Fibroblast of lung (primary cell): ENCODE measurements at regions not wholly inside any gene's neighbourhood (a gene's known extent, or its start where the extent isn't known, plus 50 kb on each side); places are given as distances from the start of the nearest gene placed in this dataset.
"Not testable (repeated sequence)": the region's sequence is repeated elsewhere in the genome, so short reads cannot be mapped to it uniquely, and the experiment has no call there.

ENCODE experiments used
- DNase-seq, 2 donors: peaks; one replicate each; pipeline versions ENCODE4 v3.0.0 to v3.0.0-alpha.2; 2010; ENCODE audit warnings: low read depth in 2 of 2
- H2AFZ ChIP-seq: 2 replicates; pipeline ENCODE4 v1.5.1; 2012; ENCODE audit warnings: low read length, control low read depth, inconsistent platforms
- H3K27ac ChIP-seq: 2 replicates; pipeline ENCODE4 v1.5.1; 2011; ENCODE audit warnings: low read length, control low read depth; ENCODE audit not compliant: insufficient read depth
- H3K27me3 ChIP-seq: 2 replicates; pipeline ENCODE4 v1.5.1; 2011; ENCODE audit warnings: mild to moderate bottlenecking, low read length; ENCODE audit not compliant: control insufficient read depth, insufficient read depth
- H3K36me3 ChIP-seq: 2 replicates; pipeline ENCODE4 v1.5.1; 2011; ENCODE audit warnings: low read length; ENCODE audit not compliant: control insufficient read depth, insufficient read depth
- H3K4me1 ChIP-seq: 2 replicates; pipeline ENCODE4 v1.5.1; 2011; ENCODE audit warnings: low read length; ENCODE audit not compliant: control insufficient read depth, insufficient read depth; ENCODE audit errors: extremely low read depth
- H3K4me2 ChIP-seq: 2 replicates; pipeline ENCODE4 v1.5.1; 2011; ENCODE audit warnings: low read length, control low read depth; ENCODE audit not compliant: insufficient read depth; ENCODE audit errors: extremely low read depth
- H3K4me3 ChIP-seq, 4 experiments: fragments of 200-600 bp in 1 of 4; sonication (generic) in 1 of 4; replicated peaks in 1 of 4; 2 replicates each; pipeline ENCODE4 v1.5.1; 2011 to 2016; ENCODE audit warnings: low read length in 4 of 4, low read depth in 3 of 4, mild to moderate bottlenecking in 3 of 4, control low read depth in 2 of 4, inconsistent platforms in 1 of 4, mixed read lengths in 1 of 4; ENCODE audit not compliant: insufficient read depth in 1 of 4; ENCODE audit errors: control extremely low read depth in 1 of 4
- H3K79me2 ChIP-seq: 2 replicates; pipeline ENCODE4 v1.5.1; 2012; ENCODE audit warnings: mild to moderate bottlenecking, low read length, inconsistent platforms; ENCODE audit not compliant: control insufficient read depth, insufficient read depth
- H3K9ac ChIP-seq: 2 replicates; pipeline ENCODE4 v1.5.1; 2011; ENCODE audit warnings: mild to moderate bottlenecking, low read length, control low read depth; ENCODE audit not compliant: insufficient read depth
- H3K9me3 ChIP-seq: 2 replicates; pipeline ENCODE4 v1.5.1; 2012; ENCODE audit warnings: low read depth, low read length; ENCODE audit not compliant: control insufficient read depth, insufficient read depth
- H4K20me1 ChIP-seq: 2 replicates; pipeline ENCODE4 v1.5.1; 2011; ENCODE audit warnings: low read length; ENCODE audit not compliant: control insufficient read depth, insufficient read depth; ENCODE audit errors: extremely low read depth
- CTCF ChIP-seq, 2 donors: IDR thresholded peaks in 1 of 2; conservative IDR thresholded peaks in 1 of 2; 1 replicate in 1 of 2; 2 replicates in 1 of 2; pipeline ENCODE4 v1.5.1; 2011 to 2012; ENCODE audit warnings: low read length in 2 of 2, control low read depth in 1 of 2, inconsistent platforms in 1 of 2, low read depth in 1 of 2, mild to moderate bottlenecking in 1 of 2
- EZH2 ChIP-seq: IDR thresholded peaks from 2 replicates; pipeline ENCODE4 v1.5.1; 2012; ENCODE audit warnings: low read length, control low read depth, mild to moderate bottlenecking; ENCODE audit errors: missing control alignments

DNA sequence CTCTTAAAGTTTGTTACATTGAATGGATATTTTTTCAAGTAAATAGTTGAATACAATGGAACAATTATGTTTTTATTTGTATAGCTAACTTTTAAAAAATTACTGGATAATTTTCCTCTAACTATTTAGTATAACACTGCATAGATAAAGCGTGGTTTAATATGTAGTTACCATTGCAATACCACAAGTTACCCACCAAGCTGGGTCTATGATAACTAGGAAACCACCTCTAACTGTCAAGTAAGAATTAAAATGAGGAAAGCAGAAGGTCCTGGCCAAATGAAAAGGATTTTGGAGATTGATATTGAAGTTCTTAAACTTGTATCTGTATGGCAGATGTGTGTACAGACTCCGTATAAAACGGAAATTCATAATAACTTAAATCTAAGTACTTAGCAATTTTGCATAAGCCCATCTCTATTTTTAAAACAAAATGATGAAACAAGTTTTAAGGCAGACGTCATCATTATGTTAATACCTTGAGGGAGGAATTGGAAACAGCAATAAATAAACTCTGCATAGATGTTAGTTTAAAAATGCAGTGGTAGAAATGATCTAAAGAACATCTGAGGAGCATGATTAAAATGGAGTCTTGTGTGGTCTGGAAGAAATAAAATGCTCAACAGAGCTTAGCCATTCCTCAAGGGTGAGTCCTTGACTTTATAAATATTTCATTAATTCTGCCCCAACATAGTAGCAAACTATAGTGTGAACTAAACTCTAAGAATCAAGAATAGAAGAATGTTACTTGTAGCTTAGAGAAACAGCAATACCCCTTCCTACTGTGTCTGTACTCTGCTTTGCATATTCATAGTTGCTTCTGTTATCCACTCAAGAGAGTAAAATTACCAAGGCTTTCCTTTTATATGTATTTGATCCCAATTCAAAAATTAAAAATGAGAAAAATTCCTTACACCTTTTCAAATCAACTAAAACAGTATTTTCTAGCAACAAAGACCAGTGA, 206.4 kb upstream of the FERD3L start:
- H3K4me3 ChIP-seq = no peak overlapping the region
- peak in 1 of 2 donors; percentile 8 for DNase-seq
- H2AFZ ChIP-seq = no peak overlapping the region
- no peaks in the 10 kb centered on the region for H4K20me1 ChIP-seq
- H3K4me1 ChIP-seq = no peaks in the 10 kb centered on the region
- H3K27ac ChIP-seq = no peak overlapping the region
- no peak overlapping the region for H3K4me2 ChIP-seq
- H3K27me3 ChIP-seq = no peaks in the 10 kb centered on the region
- H3K79me2 ChIP-seq = no peaks in the 10 kb centered on the region
- no peaks in the 10 kb centered on the region for H3K9me3 ChIP-seq
- TF ChIP-seq CTCF (conservative IDR thresholded peaks at IDR 0.05 in 1 of 2, IDR thresholded peaks at IDR 0.05 in 1 of 2; ENCODE audit: low read depth in 1 of 2, low read length in 2 of 2) = no peak
- no peak overlapping the region for H3K9ac ChIP-seq
- H3K36me3 ChIP-seq = no peaks in the 10 kb centered on the region

GRCh38 chr7:19339512-19339911, 194.3 kb upstream of the FERD3L start:
- TF ChIP-seq CTCF (conservative IDR thresholded peaks at IDR 0.05 in 1 of 2, IDR thresholded peaks at IDR 0.05 in 1 of 2; ENCODE audit: low read depth in 1 of 2, low read length in 2 of 2) = no peak
- TF ChIP-seq EZH2 = no peak
- Histone ChIP-seq H3K9ac (no peak overlapping the region), H3K4me1 (no peaks in the 10 kb centered on the region), H3K27ac (no peak overlapping the region), H4K20me1 (no peaks in the 10 kb centered on the region), H3K4me2 (no peak overlapping the region), H3K79me2 (no peaks in the 10 kb centered on the region), H3K9me3 (no peaks in the 10 kb centered on the region), H3K27me3 (no peaks in the 10 kb centered on the region), H3K36me3 (no peaks in the 10 kb centered on the region), H2AFZ (no peak overlapping the region), H3K4me3 (no peak overlapping the region)
- no peak for DNase-seq

DNA sequence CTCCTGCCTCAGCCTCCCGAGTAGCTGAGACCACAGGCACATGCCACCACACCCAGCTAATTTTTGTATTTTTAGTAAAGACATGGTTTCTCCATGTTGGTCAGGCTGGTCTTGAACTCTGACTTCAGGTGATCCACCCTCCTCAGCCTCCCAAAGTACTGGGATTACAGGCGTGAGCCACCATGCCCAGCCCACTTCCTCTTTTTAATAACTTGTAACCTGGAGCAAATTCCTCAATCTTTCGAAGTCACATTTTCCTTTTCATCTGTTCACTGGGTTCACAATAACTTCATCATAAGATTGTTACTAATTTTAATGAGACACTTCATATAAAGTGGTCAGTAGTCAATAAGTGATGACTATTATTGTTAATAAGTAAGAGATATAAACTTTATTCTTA, 193.3 kb upstream of the FERD3L start:
- H3K9me3 ChIP-seq, H3K36me3 ChIP-seq, H3K27ac ChIP-seq, H4K20me1 ChIP-seq, H3K79me2 ChIP-seq, H3K27me3 ChIP-seq, H3K4me3 ChIP-seq, DNase-seq, H3K4me1 ChIP-seq, H2AFZ ChIP-seq, H3K4me2 ChIP-seq, H3K9ac ChIP-seq: not testable (repeated sequence)
